SU-DHL-6 (cell line): ENCODE measurements at regions not wholly inside any gene's neighbourhood (a gene's known extent, or its start where the extent isn't known, plus 50 kb on each side); places are given as distances from the start of the nearest gene placed in this dataset.
A peak's percentile ranks its signal among the peaks of the same experiment; 100 is the strongest.

Source experiments
- H2AFZ ChIP-seq: fragments of 200-600 bp; sonication (generic); 2 replicates; pipeline ENCODE4 v1.6.1; 2014; ENCODE audit warnings: low read depth, mild to moderate bottlenecking, moderate library complexity, mixed read lengths, antibody characterized with exemption, low read length; ENCODE audit not compliant: severe bottlenecking
- H3F3A ChIP-seq: fragments of 200-600 bp; shearing (Covaris generic); 2 replicates; pipeline ENCODE4 v1.6.0; 2016; ENCODE audit warnings: antibody characterized with exemption, mild to moderate bottlenecking; ENCODE audit not compliant: insufficient read depth
- H3K27ac ChIP-seq: fragments of 200-600 bp; sonication (generic); 2 replicates; pipeline ENCODE4 v1.5.1; 2016; ENCODE audit warnings: low read depth, mild to moderate bottlenecking, low read length, moderate library complexity, mixed read lengths
- H3K27me3 ChIP-seq: fragments of 200-600 bp; sonication (generic), shearing (Covaris generic); 2 replicates; pipeline ENCODE4 v1.6.0; 2014; ENCODE audit warnings: mild to moderate bottlenecking, low read length
- H3K36me3 ChIP-seq: fragments of 200-600 bp; sonication (generic); 2 replicates; pipeline ENCODE4 v1.6.1; 2014; ENCODE audit warnings: mild to moderate bottlenecking, low read length, mixed read lengths
- H3K4me2 ChIP-seq: fragments of 300-600, 200-600 bp; shearing (Covaris generic), sonication (generic); 2 replicates; pipeline ENCODE4 v1.6.0; 2014; ENCODE audit warnings: low read length, low read depth, mild to moderate bottlenecking; ENCODE audit not compliant: poor library complexity, severe bottlenecking
- H3K4me3 ChIP-seq: fragments of 200-600 bp; sonication (generic); 2 replicates; pipeline ENCODE4 v1.5.1; 2014; ENCODE audit warnings: antibody characterized with exemption, low read length, mild to moderate bottlenecking, mixed read lengths; ENCODE audit not compliant: insufficient read depth, poor library complexity, severe bottlenecking
- H3K79me2 ChIP-seq: fragments of 200-600 bp; sonication (generic); 2 replicates; pipeline ENCODE4 v1.6.1; 2014; ENCODE audit warnings: mild to moderate bottlenecking, low read length, moderate library complexity; ENCODE audit not compliant: insufficient read depth
- H3K9ac ChIP-seq: fragments of 200-600 bp; sonication (generic); 2 replicates; pipeline ENCODE4 v1.7.0; 2014; ENCODE audit warnings: mild to moderate bottlenecking, low read length
- H3K9me2 ChIP-seq: fragments of 200-600 bp; sonication (generic); replicated peaks from 2 replicates; pipeline ENCODE4 v1.6.1; 2014; ENCODE audit warnings: low read length; ENCODE audit not compliant: insufficient read depth
- H3K9me3 ChIP-seq: fragments of 200-600 bp; sonication (generic); 2 replicates; pipeline ENCODE4 v1.6.1; 2014; ENCODE audit warnings: low read length, mixed read lengths; ENCODE audit not compliant: insufficient read depth
- H4K20me1 ChIP-seq: fragments of 200-600 bp; sonication (generic); 2 replicates; pipeline ENCODE4 v1.6.1; 2014; ENCODE audit warnings: low read depth, mild to moderate bottlenecking, antibody characterized with exemption, low read length, moderate library complexity, mixed read lengths
- CTCF ChIP-seq: fragments of 200-600 bp; sonication (generic); IDR thresholded peaks from one replicate; pipeline ENCODE4 v1.5.1; 2017; ENCODE audit warnings: antibody characterized with exemption, mild to moderate bottlenecking, low read length, moderate library complexity; ENCODE audit not compliant: insufficient read depth, poor library complexity, severe bottlenecking
- EZH2phosphoT487 ChIP-seq: fragments of 200-600 bp; sonication (generic), shearing (Covaris generic); conservative IDR thresholded peaks from 2 replicates; pipeline ENCODE4 v1.6.1; 2018; ENCODE audit warnings: mild to moderate bottlenecking, antibody characterized with exemption, low read length, moderate library complexity, mixed read lengths

DNA sequence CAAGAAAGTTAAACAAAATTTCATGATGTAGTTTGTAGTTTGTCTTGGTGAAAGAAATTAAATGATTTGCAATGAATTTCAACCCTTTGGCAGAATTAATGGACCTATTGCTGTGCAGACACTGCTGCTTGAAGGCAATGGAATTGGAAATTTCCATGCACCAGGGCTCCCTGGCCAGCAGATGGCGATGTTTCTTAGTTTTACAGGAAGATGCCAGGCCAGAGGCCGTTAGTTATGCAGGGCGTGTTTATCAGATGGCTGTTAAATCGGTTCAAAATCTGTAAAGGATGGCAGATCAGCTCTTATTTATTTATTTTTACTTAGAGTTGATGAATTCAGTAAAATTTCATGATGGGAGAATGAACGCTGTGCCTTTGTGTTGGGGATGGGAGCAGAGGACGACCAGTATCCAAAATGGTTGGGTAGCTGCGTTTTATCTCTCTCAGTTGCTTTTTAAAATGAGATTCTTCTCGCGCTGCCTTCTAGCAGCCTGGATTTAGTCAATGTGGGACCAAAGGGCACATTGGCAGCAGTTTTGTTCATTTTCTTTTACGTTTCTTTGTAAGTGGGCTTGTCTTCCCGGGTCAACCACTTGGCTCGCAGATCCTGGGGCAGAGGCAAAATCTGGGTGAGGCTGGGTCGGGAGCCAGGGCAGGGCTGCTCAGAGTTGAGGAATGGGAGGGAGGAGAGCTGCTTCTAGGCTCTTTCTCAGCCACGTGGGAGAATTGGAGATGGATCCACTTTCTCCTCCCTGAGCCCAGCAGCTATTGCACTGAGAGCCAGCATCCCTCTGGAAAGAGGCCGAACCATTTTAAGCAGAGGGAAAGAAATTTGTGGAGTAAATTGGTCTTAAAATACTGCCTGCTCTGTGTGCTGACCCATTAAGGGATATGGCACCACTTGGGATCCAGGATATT is 344.0 kb downstream of the PIK3C3 start:
- Histone ChIP-seq H3F3A (no peaks in the 10 kb centered on the region), H3K27me3 (no peaks in the 10 kb centered on the region), H3K9me3 (no peaks in the 10 kb centered on the region), H2AFZ (no peak overlapping the region), H3K79me2 (no peaks in the 10 kb centered on the region), H3K9me2 (no peaks in the 10 kb centered on the region), H3K9ac (no peak overlapping the region), H3K27ac (no peak overlapping the region), H4K20me1 (no peaks in the 10 kb centered on the region), H3K4me2 (no peak overlapping the region), H3K36me3 (no peaks in the 10 kb centered on the region), H3K4me3 (no peak overlapping the region)
- TF ChIP-seq CTCF (peak; percentile 88), EZH2phosphoT487 (no peak)

DNA sequence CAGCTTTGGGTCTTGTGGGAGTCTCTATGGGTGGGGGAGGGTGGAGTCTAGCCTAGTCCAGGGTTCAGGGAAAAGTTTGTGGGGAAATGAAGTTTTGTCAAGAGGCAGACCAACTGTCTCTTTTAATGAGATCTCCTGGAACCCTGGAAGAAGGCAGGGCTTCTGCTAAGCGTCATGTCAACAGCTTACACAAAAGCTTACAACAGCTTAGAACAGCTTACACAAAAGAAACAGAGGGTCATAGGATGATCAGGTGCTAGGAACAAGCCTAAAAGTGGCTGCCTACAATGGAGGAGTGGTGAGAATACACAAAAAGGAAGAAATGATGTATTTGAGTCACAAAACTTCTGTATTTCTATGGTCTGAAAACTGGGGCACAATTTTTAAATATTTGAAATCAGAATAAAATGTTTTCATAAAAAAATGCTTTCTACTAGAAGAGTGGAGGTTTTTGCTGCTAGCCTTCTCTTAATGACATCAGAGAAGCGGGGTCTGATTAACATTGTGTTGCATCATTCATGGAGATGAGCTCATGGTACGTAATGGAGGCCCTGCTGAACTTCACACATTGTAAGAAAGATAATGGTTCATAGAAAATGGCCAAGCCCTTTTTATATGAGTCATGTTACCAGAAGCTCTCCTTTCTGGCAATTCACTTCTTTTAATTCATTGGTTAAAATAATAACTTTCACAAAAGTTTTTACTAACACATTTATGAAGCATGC is 351.0 kb downstream of the PIK3C3 start:
- Histone ChIP-seq H3K9ac (no peak overlapping the region), H3K27ac (no peak overlapping the region), H3F3A (no peaks in the 10 kb centered on the region), H3K4me3 (no peak overlapping the region), H3K27me3 (no peaks in the 10 kb centered on the region), H3K4me2 (no peak overlapping the region), H3K79me2 (no peaks in the 10 kb centered on the region), H4K20me1 (no peaks in the 10 kb centered on the region), H3K36me3 (no peaks in the 10 kb centered on the region), H3K9me3 (no peaks in the 10 kb centered on the region), H2AFZ (no peak overlapping the region), H3K9me2 (no peaks in the 10 kb centered on the region)
- no peak for TF ChIP-seq CTCF
- no peak for TF ChIP-seq EZH2phosphoT487

DNA sequence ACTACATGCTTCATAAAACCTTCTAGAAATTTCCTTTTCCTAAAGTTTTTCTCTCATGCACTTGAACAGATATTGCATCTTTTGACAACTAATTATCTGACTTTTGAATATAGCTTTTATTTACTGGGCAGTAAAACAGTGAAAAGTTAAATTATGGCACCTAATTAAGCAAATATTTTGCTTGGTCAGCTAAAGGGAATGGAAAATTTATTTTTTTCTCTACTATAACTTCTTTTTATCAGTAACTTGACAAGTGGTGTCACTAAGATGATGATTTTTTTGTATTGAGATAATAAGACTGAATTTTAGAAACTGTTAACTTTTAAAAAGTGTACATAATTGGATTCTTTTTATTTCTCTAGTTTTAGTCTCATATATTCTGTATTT is 351.6 kb downstream of the PIK3C3 start:
- Histone ChIP-seq H3K27me3 (no peaks in the 10 kb centered on the region), H3K9ac (no peak overlapping the region), H2AFZ (no peak overlapping the region), H3K36me3 (no peaks in the 10 kb centered on the region), H3K4me2 (no peak overlapping the region), H3K27ac (no peak overlapping the region), H3K9me2 (no peaks in the 10 kb centered on the region), H3K79me2 (no peaks in the 10 kb centered on the region), H3K9me3 (no peaks in the 10 kb centered on the region), H3K4me3 (no peak overlapping the region), H4K20me1 (no peaks in the 10 kb centered on the region), H3F3A (no peaks in the 10 kb centered on the region)
- TF ChIP-seq EZH2phosphoT487, result no peak
- TF ChIP-seq CTCF, result no peak
